Erythroblast (primary cell): ENCODE measurements at regions not wholly inside any gene's neighbourhood (a gene's known extent, or its start where the extent isn't known, plus 50 kb on each side); places are given as distances from the start of the nearest gene placed in this dataset.

Experiments used
- GATA1 ChIP-seq: IDR thresholded peaks from 2 replicates; pipeline ENCODE4 v1.6.1; 2011; ENCODE audit warnings: low read depth, mild to moderate bottlenecking, control low read depth, low read length, moderate library complexity
- POLR2A ChIP-seq: IDR thresholded peaks from 2 replicates; pipeline ENCODE4 v1.6.1; 2011; ENCODE audit warnings: mild to moderate bottlenecking, low read length

DNA sequence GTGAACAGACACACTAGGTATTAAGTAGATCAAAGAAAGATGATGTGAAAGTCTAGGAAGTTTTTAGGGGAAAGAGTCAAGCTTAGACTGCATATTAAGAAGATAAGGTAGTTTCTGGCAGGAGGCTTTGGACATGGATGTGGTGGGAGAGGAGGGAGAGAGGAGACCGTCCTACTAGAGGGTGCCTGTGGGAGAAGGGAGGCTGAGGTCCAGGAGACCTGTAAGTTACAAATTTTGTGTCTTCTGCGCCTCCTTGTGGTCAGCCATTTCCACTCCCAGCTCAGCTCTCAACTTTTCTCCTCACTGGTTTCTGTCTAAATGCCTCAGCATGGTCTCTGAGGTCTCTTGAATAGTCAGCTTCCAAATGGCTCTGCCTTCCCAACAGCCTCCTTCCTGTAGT is 193.5 kb downstream of the UNC5CL start:
- no peak for TF ChIP-seq POLR2A
- TF ChIP-seq GATA1 = no peak
